ENCODE measurements at regions not wholly inside any gene's neighbourhood (a gene's known extent, or its start where the extent isn't known, plus 50 kb on each side); places are given as distances from the start of the nearest gene placed in this dataset.

DNA sequence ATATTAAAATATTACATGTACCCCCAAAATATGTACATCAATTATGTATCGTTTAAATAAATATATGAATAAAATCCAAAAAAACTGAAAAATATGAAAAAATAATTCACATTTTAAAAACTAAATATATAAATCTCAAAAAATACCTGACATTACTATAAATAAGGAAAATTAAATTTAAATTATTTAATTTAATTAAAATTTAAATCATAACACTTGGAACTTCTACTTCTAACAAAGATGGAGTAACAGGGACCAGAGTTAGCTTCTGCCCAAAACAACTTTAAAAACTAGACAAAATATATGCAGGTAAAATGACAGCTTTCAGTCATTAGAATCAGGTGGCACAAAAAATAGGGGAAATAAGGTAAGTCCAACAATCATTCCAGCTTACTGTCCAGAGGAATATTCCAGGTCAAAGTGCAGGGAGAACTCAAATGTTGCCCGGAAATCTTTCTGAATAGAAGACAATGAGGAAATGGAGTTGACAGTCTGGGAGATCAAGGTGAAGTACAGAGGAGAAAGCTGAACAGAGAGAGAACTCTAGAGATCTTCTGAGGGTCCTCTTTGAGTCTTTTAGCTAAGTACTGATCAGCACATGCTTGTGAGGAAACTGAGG lies 207.7 kb upstream of the ATP11B start:
- TF ChIP-seq, protein P1, sequence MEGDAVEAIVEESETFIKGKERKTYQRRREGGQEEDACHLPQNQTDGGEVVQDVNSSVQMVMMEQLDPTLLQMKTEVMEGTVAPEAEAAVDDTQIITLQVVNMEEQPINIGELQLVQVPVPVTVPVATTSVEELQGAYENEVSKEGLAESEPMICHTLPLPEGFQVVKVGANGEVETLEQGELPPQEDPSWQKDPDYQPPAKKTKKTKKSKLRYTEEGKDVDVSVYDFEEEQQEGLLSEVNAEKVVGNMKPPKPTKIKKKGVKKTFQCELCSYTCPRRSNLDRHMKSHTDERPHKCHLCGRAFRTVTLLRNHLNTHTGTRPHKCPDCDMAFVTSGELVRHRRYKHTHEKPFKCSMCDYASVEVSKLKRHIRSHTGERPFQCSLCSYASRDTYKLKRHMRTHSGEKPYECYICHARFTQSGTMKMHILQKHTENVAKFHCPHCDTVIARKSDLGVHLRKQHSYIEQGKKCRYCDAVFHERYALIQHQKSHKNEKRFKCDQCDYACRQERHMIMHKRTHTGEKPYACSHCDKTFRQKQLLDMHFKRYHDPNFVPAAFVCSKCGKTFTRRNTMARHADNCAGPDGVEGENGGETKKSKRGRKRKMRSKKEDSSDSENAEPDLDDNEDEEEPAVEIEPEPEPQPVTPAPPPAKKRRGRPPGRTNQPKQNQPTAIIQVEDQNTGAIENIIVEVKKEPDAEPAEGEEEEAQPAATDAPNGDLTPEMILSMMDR (IDR thresholded peaks at IDR 0.05; ENCODE audit: low read length), result no peak
- TF ChIP-seq EZH2 (IDR thresholded peaks at IDR 0.05; ENCODE audit: borderline replicate concordance, low read length), result no peak

Data from OCI-LY1 (cell line).